ENCODE measurements at regions not wholly inside any gene's neighbourhood (a gene's known extent, or its start where the extent isn't known, plus 50 kb on each side); places are given as distances from the start of the nearest gene placed in this dataset.

DNA sequence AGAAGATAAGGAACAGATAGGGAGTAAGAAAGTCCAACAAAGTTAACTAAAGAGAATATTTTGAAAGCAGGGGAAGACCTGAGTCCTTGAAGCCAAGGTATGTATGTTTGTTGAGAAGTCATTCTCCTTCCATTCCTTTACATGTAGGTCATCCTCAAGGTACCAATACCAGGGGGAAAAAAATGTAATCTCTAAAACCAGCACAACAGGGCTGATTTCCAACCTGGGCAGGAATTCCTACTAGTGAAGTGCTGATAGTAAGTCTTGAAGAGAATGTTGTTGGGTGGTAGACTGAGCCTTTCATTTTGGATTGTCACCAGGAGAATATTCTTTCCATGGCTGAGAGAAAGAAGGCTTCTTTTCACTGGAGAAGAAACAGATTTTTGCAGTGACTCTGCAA, 117.1 kb upstream of the ZNF462 start:
- Mint-ChIP-seq H3K27me3 (no peaks in the 10 kb centered on the region), H3K9me3 (no peaks in the 10 kb centered on the region)
- ATAC-seq = no peak

DNA sequence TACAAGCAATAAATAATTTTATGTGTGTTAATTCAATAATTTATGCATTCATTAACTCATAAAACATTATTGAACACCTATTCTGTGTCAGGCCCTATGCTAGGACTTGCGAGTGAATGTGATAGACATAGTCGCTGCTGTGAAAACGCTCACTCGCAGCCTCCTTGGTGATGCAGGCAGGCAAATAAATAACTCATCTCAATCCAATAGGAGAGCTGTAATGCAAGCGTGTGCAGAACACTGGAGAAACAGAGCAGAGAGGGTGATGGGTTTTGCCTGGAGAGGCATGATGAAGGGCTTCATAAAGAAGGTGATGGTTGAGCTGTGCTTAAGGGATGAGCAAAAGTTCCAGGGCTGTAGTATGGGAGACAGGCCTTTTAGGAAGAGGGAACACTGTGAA, 111.3 kb upstream of the ZNF462 start:
- Mint-ChIP-seq H3K36me3 (ENCODE audit: low read depth) (no peaks in the 10 kb centered on the region), H3K27ac (no peak overlapping the region), H3K27me3 (no peaks in the 10 kb centered on the region), H3K4me1 (peaks cover 6% of the 10 kb centered on the region), H3K4me3 (no peak overlapping the region), H3K9me3 (no peaks in the 10 kb centered on the region)
- ATAC-seq (no peak), DNase-seq (no peak)

More for the DNA sequence above, 117.1 kb upstream of the ZNF462 start:
- H3K4me1 Mint-ChIP-seq = no peaks in the 10 kb centered on the region
- H3K36me3 Mint-ChIP-seq (ENCODE audit: low read depth) = no peaks in the 10 kb centered on the region
- no peak overlapping the region for H3K4me3 Mint-ChIP-seq
- no peak for DNase-seq
- no peak overlapping the region for H3K27ac Mint-ChIP-seq

- Mint-ChIP-seq H3K27ac (no peak overlapping the region), H3K4me3 (no peak overlapping the region), H3K27me3 (no peaks in the 10 kb centered on the region), H3K9me3 (no peaks in the 10 kb centered on the region), H3K36me3 (ENCODE audit: low read depth) (no peaks in the 10 kb centered on the region), H3K4me1 (peaks cover 6% of the 10 kb centered on the region)
- no peak for DNase-seq
- ATAC-seq = peak; percentile 20
These were observed 110.4 kb upstream of the ZNF462 start for GRCh38 chr9:106752581-106752980.

DNA sequence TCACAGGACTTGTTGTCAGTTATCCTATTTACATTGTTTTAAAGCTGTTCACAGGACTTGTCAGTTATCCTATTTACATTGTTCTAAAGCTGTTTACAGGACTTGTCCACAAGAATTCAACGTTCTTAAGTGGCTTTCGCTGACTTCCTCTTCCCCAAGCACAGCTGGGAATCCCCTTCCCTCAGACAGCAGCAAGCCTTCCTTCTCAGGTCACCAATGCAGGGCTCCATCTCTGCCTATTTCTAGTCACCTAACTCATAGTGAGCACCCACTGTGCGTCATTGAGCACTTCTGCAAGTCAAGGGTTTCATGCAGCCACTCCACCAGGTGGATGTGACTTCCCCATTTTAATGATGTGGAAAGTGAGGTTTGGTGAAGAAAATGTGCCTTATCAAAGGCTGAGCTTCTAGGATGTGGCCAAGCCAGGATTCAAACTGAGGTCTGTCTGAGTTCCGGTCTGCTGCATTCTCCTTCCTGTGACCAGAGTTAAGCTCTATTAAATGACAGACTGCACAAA, 109.8 kb upstream of the ZNF462 start:
- Mint-ChIP-seq H3K9me3 (no peaks in the 10 kb centered on the region), H3K4me1 (peaks cover 6% of the 10 kb centered on the region), H3K27me3 (no peaks in the 10 kb centered on the region), H3K27ac (no peak overlapping the region), H3K36me3 (ENCODE audit: low read depth) (no peaks in the 10 kb centered on the region), H3K4me3 (no peak overlapping the region)
- ATAC-seq (peak; percentile 10), DNase-seq (peak; percentile 2)

DNA sequence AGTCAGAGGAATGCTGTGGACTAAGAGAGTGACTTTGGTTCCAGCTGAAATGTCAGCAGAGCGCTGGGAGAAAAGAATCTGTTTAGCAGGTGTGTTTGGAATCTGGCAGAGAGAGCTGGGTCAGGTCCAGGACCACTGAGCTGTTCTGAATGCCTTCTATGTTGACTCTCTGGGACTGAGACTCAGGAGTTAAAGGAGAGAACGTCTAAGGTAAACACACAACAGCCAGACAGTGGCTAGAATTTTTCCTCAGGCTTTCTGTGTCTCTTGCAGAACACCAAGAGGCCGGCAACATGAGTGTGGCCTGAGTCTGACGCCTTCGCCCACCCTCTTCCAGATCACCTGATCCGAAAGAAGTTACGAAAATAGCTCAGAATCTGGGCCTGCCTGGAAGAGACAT, 107.2 kb upstream of the ZNF462 start:
- Mint-ChIP-seq H3K36me3 (ENCODE audit: low read depth) (no peaks in the 10 kb centered on the region), H3K9me3 (no peaks in the 10 kb centered on the region), H3K27ac (no peak overlapping the region), H3K27me3 (no peaks in the 10 kb centered on the region), H3K4me1 (peaks cover 6% of the 10 kb centered on the region), H3K4me3 (no peak overlapping the region)
- ATAC-seq (no peak), DNase-seq (no peak)

- Mint-ChIP-seq H3K4me3 (no peak overlapping the region), H3K36me3 (ENCODE audit: low read depth) (no peaks in the 10 kb centered on the region), H3K4me1 (peaks cover 6% of the 10 kb centered on the region), H3K9me3 (no peaks in the 10 kb centered on the region), H3K27me3 (no peaks in the 10 kb centered on the region), H3K27ac (no peak overlapping the region)
- ATAC-seq = no peak
- DNase-seq = no peak
These were observed 105.5 kb upstream of the ZNF462 start for GRCh38 chr9:106757514-106757913.

DNA sequence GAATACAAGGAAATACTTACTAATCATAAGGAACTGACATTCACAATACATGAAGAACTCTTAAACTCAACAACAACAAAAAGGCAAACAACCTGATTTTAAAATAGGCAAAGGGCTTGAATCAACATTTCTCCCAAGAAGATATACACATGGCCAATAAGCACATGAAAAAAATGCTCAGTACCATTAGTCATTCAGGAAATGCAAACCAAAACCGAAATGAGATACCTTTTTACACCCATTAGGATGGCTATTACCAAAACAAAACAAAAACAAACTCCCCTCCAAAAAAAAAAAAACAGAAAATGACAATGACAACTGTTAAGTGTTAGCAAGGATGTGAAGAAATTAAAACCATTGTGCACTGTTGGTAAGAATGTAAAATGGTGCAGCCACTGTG, 104.1 kb upstream of the ZNF462 start:
- Mint-ChIP-seq H3K36me3 (ENCODE audit: low read depth) (no peaks in the 10 kb centered on the region), H3K27me3 (no peaks in the 10 kb centered on the region), H3K27ac (no peak overlapping the region), H3K9me3 (no peaks in the 10 kb centered on the region), H3K4me1 (no peaks in the 10 kb centered on the region), H3K4me3 (no peak overlapping the region)
- DNase-seq = no peak
- ATAC-seq = no peak

GRCh38 chr9:106761493-106761892, 101.5 kb upstream of the ZNF462 start:
- H3K4me3 Mint-ChIP-seq = no peak overlapping the region
- no peaks in the 10 kb centered on the region for H3K9me3 Mint-ChIP-seq
- H3K27me3 Mint-ChIP-seq = no peaks in the 10 kb centered on the region
- no peaks in the 10 kb centered on the region for H3K4me1 Mint-ChIP-seq
- no peak for DNase-seq
- H3K27ac Mint-ChIP-seq = no peak overlapping the region
- no peak for ATAC-seq
- no peaks in the 10 kb centered on the region for H3K36me3 Mint-ChIP-seq (ENCODE audit: low read depth)

DNA sequence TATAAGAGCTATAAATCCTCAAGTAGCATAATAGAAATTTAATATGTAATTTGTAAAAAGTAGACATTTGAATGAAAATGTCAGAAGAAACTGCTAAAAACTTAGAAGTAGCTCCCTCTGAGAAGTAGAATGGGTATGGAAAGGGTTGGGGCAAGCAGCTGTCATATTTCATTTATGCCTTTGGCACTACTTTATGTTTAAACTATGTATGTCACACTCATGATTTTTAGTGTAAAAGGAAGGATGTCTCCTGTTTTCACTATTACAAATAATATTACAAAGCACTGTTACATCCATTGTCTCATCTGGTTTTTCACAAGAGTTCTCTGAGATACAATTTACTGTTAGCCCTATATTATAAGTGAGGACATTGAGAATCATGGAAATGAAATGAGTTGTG, 96.3 kb upstream of the ZNF462 start:
- Mint-ChIP-seq H3K27ac (no peak overlapping the region), H3K4me1 (no peaks in the 10 kb centered on the region), H3K27me3 (no peaks in the 10 kb centered on the region), H3K4me3 (no peak overlapping the region), H3K36me3 (ENCODE audit: low read depth) (no peaks in the 10 kb centered on the region), H3K9me3 (no peaks in the 10 kb centered on the region)
- DNase-seq = no peak
- no peak for ATAC-seq

DNA sequence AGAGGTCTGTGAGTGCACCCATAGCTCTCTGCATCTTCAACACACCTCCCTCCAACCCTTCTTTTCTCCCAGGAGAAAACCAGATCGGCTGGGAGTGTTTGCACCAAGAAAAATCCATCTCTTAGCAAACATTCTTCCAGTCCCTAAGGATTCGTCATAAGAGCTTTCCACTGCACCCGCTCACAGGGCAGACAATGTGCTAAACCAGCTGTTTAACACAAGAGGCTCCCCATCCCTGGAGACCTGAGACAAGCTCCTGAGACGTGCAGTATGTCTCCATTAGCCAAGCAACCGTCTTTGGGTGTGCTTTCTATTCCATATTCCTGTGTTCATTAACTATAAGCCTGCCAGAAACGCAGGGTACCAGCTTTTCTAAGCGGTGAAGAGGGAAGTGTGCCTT, 93.6 kb upstream of the ZNF462 start:
- no peaks in the 10 kb centered on the region for H3K4me1 Mint-ChIP-seq
- ATAC-seq (no peak), DNase-seq (no peak)
- H3K27me3 Mint-ChIP-seq = no peaks in the 10 kb centered on the region
- H3K9me3 Mint-ChIP-seq = no peaks in the 10 kb centered on the region
- H3K4me3 Mint-ChIP-seq = no peak overlapping the region
- H3K36me3 Mint-ChIP-seq (ENCODE audit: low read depth) = no peaks in the 10 kb centered on the region
- no peak overlapping the region for H3K27ac Mint-ChIP-seq

GRCh38 chr9:106771608-106772007, 91.4 kb upstream of the ZNF462 start:
- H3K4me1 Mint-ChIP-seq = no peaks in the 10 kb centered on the region
- H3K36me3 Mint-ChIP-seq (ENCODE audit: low read depth) = no peaks in the 10 kb centered on the region
- no peak overlapping the region for H3K4me3 Mint-ChIP-seq
- no peaks in the 10 kb centered on the region for H3K27me3 Mint-ChIP-seq
- DNase-seq (no peak), ATAC-seq (no peak)
- no peaks in the 10 kb centered on the region for H3K9me3 Mint-ChIP-seq
- no peak overlapping the region for H3K27ac Mint-ChIP-seq

- ATAC-seq (no peak), DNase-seq (no peak)
- Mint-ChIP-seq H3K9me3 (no peaks in the 10 kb centered on the region), H3K36me3 (ENCODE audit: low read depth) (no peaks in the 10 kb centered on the region), H3K4me3 (no peak overlapping the region), H3K27ac (no peak overlapping the region), H3K4me1 (no peaks in the 10 kb centered on the region), H3K27me3 (no peaks in the 10 kb centered on the region)
These were observed 90.3 kb upstream of the ZNF462 start for GRCh38 chr9:106772523-106773290.

DNA sequence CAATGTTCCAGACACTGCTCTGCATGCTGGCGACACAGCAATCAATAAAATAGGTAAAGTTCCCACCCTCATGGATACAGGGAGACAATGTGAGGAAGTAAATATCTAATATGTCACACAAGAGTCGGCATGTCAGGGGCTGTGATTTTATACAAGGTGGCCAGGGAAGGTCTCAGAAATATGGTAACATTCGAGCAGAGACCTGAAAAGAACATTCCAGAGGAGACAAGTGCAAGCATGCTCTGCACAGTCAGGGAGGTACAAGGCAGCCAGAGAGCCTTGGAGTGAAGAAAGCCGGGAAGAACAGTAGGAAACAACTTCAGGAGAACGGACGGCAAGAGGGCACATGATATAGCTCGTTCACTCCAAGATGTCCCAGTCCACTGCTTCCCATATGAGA, 89.2 kb upstream of the ZNF462 start:
- Mint-ChIP-seq H3K9me3 (no peaks in the 10 kb centered on the region), H3K27ac (no peak overlapping the region), H3K4me1 (no peaks in the 10 kb centered on the region), H3K4me3 (no peak overlapping the region), H3K27me3 (no peaks in the 10 kb centered on the region), H3K36me3 (ENCODE audit: low read depth) (no peaks in the 10 kb centered on the region)
- no peak for DNase-seq
- ATAC-seq = no peak

GRCh38 chr9:106775960-106776359, 87.0 kb upstream of the ZNF462 start:
- ATAC-seq (no peak), DNase-seq (no peak)
- H3K4me1 Mint-ChIP-seq = no peaks in the 10 kb centered on the region
- H3K9me3 Mint-ChIP-seq = no peaks in the 10 kb centered on the region
- no peaks in the 10 kb centered on the region for H3K27me3 Mint-ChIP-seq
- no peaks in the 10 kb centered on the region for H3K36me3 Mint-ChIP-seq (ENCODE audit: low read depth)
- H3K27ac Mint-ChIP-seq = no peak overlapping the region
- no peak overlapping the region for H3K4me3 Mint-ChIP-seq

DNA sequence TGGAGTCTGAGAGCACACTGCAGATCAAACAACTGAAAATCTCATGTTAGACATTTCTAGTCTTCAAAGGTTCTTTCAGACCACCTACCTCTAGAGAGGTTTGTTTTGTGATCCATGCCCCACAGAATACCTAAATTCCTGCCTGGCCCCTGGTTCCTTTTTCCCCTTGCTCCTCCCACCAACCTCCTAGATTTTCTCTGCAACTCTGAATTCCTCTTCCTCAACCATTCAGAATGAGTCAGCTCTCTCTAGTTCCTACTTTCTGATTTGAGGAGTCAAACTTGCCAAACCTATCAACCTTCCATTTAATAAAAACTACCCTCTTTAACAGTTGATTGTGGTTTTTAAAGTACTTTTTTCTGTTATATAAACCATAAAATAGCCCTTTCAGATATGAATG, 83.2 kb upstream of the ZNF462 start:
- no peaks in the 10 kb centered on the region for H3K27me3 Mint-ChIP-seq
- ATAC-seq (no peak), DNase-seq (no peak)
- H3K27ac Mint-ChIP-seq = no peak overlapping the region
- no peaks in the 10 kb centered on the region for H3K9me3 Mint-ChIP-seq
- H3K4me3 Mint-ChIP-seq = no peak overlapping the region
- H3K36me3 Mint-ChIP-seq (ENCODE audit: low read depth) = no peaks in the 10 kb centered on the region
- H3K4me1 Mint-ChIP-seq = no peaks in the 10 kb centered on the region

GRCh38 chr9:106783121-106783520, 79.8 kb upstream of the ZNF462 start:
- no peak overlapping the region for H3K27ac Mint-ChIP-seq

More at GRCh38 chr9:106783121-106783520, 79.8 kb upstream of the ZNF462 start:
- Mint-ChIP-seq H3K4me1 (no peaks in the 10 kb centered on the region), H3K4me3 (no peak overlapping the region), H3K9me3 (no peaks in the 10 kb centered on the region), H3K36me3 (ENCODE audit: low read depth) (no peaks in the 10 kb centered on the region), H3K27me3 (no peaks in the 10 kb centered on the region)
- ATAC-seq (no peak), DNase-seq (no peak)

All from activated naive CD8-positive, alpha-beta T cell treated with anti-CD3 and anti-CD28 coated beads, Interleukin-2, amount 50 U/mL, for 24 hours (primary cell).